ENCODE measurements at regions not wholly inside any gene's neighbourhood (a gene's known extent, or its start where the extent isn't known, plus 50 kb on each side); places are given as distances from the start of the nearest gene placed in this dataset.

DNA sequence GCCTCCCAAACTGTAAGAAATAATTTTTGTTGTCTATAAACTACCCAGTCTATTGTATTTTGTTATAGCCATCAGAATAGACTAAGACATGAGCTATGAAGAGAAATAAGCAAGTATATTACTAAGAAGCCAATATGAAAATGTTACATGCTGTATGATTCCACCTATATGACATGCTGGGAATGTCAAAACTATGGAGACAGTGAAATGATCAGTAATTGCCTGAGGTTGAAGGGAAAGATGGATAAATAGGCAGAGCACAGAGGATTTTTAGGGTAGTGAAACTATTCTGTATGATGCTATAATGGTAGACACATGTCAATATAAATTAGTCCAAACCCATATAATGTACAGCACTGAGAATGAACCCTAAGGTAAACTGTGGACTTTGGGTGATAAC, 261.3 kb upstream of the PCDH15 start:
- Mint-ChIP-seq H3K4me1 (no peaks in the 10 kb centered on the region), H3K27me3 (no peaks in the 10 kb centered on the region), H3K27ac (no peak overlapping the region), H3K36me3 (ENCODE audit: low read depth) (no peaks in the 10 kb centered on the region), H3K9me3 (ENCODE audit: low read depth) (peaks cover 9% of the 10 kb centered on the region), H3K4me3 (no peak overlapping the region)
- POLR2A ChIA-PET, result no interaction called here
- CTCF ChIA-PET, result no interaction called here
- DNase-seq (no peak), ATAC-seq (no peak)
- intact Hi-C loops (cut with DNase I, micrococcal nuclease), result no loop called here

DNA sequence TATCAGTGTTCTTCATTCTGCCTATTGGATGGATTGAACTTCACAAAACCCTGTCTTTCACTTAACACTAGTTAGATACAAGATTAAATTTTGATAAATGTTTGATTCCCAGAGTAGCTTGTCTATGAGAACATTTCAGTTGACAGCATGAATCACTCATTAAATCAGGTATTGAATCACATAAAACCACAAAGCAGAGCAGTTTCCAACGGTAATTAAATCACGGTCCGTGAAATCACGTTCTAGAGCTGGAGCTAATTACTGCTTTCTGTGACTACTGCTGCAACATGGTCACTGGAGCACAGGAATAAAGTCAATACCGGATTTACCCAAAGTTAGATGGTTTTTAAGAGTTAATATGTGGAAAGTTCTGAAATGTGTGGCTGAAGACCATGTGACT, 257.8 kb upstream of the PCDH15 start:
- Mint-ChIP-seq H3K4me1 (no peaks in the 10 kb centered on the region), H3K9me3 (ENCODE audit: low read depth) (peaks cover 6% of the 10 kb centered on the region), H3K27me3 (no peaks in the 10 kb centered on the region), H3K36me3 (ENCODE audit: low read depth) (no peaks in the 10 kb centered on the region), H3K4me3 (no peak overlapping the region), H3K27ac (no peak overlapping the region)
- ATAC-seq (no peak), DNase-seq (no peak)
- intact Hi-C loops (cut with DNase I, micrococcal nuclease), result no loop called here
- ChIA-PET CTCF (no interaction called here), POLR2A (no interaction called here)

DNA sequence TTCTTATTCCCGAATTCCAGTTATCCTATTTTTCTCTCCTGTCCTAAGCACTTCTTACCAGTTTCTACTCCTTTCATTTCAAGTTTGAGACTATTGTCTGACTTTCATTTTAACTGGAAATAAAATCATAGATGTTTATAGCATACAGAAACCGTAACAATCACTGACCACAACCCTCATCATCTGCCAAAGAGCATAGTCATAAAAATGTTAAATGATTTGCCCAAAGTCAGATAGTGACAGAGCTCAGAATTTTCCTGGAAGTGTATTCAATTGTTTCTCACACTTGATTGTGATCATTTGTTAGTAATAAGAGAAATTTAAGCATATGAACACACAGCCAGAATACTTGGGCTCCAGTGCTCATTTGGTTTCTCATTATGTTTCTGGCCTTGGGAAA, 250.5 kb upstream of the PCDH15 start:
- H3K9me3 Mint-ChIP-seq (ENCODE audit: low read depth), result peaks cover 4% of the 10 kb centered on the region
- intact Hi-C loops (cut with DNase I, micrococcal nuclease), result no loop called here
- no peak overlapping the region for H3K4me3 Mint-ChIP-seq
- H3K27me3 Mint-ChIP-seq, result no peaks in the 10 kb centered on the region
- H3K4me1 Mint-ChIP-seq, result no peaks in the 10 kb centered on the region
- POLR2A ChIA-PET, result no interaction called here
- DNase-seq (no peak), ATAC-seq (no peak)
- CTCF ChIA-PET, result no interaction called here
- no peaks in the 10 kb centered on the region for H3K36me3 Mint-ChIP-seq (ENCODE audit: low read depth)
- no peak overlapping the region for H3K27ac Mint-ChIP-seq

DNA sequence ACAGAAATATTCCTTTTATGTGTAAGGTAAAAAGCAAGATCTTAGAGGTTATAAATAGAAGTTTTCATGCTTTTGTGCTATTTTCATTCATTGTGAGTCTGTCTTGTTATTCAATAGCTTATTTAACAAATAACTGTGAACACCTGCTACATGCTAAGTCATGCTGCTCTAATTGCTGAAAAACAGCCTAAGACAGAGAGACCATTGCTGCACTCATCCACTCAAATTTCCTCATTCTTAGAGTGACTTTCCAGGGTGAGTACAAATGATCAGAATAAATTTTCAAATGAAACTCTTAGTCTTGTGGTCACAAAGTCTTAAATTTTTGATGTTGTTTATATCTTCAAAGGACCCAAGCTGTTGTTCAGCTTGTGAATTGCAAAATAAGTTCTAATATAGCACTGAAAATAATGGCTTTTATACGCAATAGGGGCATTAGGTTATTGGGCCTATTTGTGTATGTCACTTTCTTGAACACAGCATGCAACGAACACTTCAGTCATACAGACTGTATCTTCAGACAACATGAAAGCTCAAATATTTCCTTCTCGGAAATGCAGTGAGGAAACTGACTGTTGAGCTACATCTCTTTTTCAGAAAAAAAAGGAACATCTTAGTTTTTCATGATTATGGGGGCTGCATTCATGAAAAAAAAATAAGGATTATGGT, 247.9 kb upstream of the PCDH15 start:
- Mint-ChIP-seq H3K9me3 (ENCODE audit: low read depth) (no peaks in the 10 kb centered on the region), H3K27ac (no peak overlapping the region), H3K36me3 (ENCODE audit: low read depth) (no peaks in the 10 kb centered on the region), H3K4me1 (no peaks in the 10 kb centered on the region), H3K4me3 (no peak overlapping the region), H3K27me3 (no peaks in the 10 kb centered on the region)
- POLR2A ChIA-PET, result no interaction called here
- intact Hi-C loops (cut with DNase I, micrococcal nuclease), result no loop called here
- CTCF ChIA-PET, result no interaction called here
- DNase-seq (no peak), ATAC-seq (no peak)

DNA sequence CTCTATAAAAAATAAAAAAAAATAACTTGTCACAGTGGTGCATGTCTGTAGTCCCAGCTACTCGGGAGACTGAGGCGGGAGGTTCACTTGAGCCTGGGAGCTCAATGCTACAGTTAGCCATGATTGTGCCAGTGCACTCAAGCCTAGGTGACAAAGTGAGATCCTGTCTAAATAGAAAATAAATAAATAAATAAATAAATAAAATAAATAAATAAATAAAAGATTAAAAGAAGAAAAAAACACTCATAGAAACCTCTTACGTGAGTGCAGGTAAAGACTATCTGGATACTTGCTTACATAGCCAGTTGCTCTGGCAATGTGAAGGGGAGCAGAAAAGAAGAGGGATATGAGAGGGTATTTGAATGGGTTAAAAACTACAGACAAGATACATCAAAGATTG, 242.5 kb upstream of the PCDH15 start:
- Mint-ChIP-seq H3K4me3 (no peak overlapping the region), H3K9me3 (ENCODE audit: low read depth) (peaks cover 2% of the 10 kb centered on the region), H3K27ac (no peak overlapping the region), H3K4me1 (no peaks in the 10 kb centered on the region), H3K27me3 (no peaks in the 10 kb centered on the region), H3K36me3 (ENCODE audit: low read depth) (no peaks in the 10 kb centered on the region)
- ChIA-PET POLR2A (no interaction called here), CTCF (no interaction called here)
- ATAC-seq (no peak), DNase-seq (no peak)
- intact Hi-C loops (cut with DNase I, micrococcal nuclease), result no loop called here

DNA sequence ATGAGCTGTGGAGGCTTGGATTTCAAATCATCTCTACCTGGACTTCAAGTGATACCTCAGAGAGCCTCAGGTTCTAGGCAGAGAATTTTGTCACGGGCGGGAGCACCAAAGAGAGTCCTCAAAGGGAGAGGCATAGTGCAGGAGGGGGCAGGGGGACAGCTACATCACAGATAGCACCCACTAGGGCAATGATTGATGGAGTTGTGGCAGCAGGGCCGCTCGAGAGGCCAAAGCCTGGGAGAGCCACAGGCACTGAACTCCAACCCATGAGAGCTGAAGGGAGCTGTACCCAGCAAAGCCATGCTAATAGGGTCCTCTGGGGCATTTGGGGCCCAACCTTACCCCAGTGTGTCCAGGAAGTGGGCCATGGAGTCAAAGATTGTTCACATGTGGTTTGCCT, 232.0 kb upstream of the PCDH15 start:
- Mint-ChIP-seq H3K9me3 (ENCODE audit: low read depth) (peaks cover 9% of the 10 kb centered on the region), H3K36me3 (ENCODE audit: low read depth) (no peaks in the 10 kb centered on the region), H3K27ac (no peak overlapping the region), H3K4me3 (no peak overlapping the region), H3K4me1 (no peaks in the 10 kb centered on the region), H3K27me3 (no peaks in the 10 kb centered on the region)
- DNase-seq (no peak), ATAC-seq (no peak)
- POLR2A ChIA-PET, result no interaction called here
- CTCF ChIA-PET, result no interaction called here
- intact Hi-C loops (cut with DNase I, micrococcal nuclease), result no loop called here

DNA sequence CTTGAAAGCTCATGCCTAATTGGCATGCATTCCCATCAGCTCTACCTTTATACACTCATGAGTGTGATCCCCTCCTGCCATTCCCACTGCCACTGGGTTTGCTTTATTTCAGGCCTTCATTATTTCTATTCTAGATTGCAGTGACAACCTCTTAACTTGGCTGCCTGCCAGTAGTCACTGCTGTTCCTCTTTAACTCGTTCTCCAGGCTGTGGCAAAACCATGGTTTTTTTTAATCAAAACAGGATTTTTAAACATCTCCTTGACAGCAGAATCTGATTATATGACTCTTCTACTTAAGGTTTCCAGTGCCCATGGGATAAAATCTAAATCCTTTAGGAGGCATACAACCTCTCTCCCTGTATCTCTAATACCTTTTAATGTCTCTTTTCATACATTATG, 223.7 kb upstream of the PCDH15 start:
- ChIA-PET POLR2A (no interaction called here), CTCF (no interaction called here)
- H3K27ac Mint-ChIP-seq, result no peak overlapping the region
- no peaks in the 10 kb centered on the region for H3K27me3 Mint-ChIP-seq
- H3K9me3 Mint-ChIP-seq (ENCODE audit: low read depth), result peaks cover 2% of the 10 kb centered on the region
- H3K4me1 Mint-ChIP-seq, result no peaks in the 10 kb centered on the region
- H3K36me3 Mint-ChIP-seq (ENCODE audit: low read depth), result no peaks in the 10 kb centered on the region
- intact Hi-C loops (cut with DNase I, micrococcal nuclease), result no loop called here
- no peak overlapping the region for H3K4me3 Mint-ChIP-seq
- DNase-seq, result no peak
- ATAC-seq, result no peak

DNA sequence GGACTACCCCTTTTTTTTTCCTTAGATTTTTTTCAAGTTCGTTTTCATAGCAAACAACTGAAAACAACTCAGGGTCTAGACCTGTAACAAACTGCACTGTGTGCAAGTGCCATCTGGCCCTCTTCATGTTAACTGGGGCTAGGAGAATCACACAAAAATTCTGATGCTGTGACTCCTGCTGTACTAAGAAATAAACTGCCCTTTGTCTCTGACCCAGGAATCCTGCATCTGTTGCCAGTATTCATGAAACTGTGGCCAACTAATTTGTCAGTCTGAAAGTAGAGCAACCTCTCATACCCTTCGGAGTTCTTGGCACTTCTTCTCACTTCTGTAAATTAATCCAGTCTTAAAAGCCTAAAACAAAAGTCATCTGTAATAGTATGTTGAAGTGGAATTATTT, 218.4 kb upstream of the PCDH15 start:
- DNase-seq (no peak), ATAC-seq (no peak)
- Mint-ChIP-seq H3K9me3 (ENCODE audit: low read depth) (no peaks in the 10 kb centered on the region), H3K4me1 (no peaks in the 10 kb centered on the region), H3K4me3 (no peak overlapping the region), H3K27ac (no peak overlapping the region), H3K27me3 (no peaks in the 10 kb centered on the region), H3K36me3 (ENCODE audit: low read depth) (no peaks in the 10 kb centered on the region)
- intact Hi-C loops (cut with DNase I, micrococcal nuclease), result no loop called here
- CTCF ChIA-PET, result no interaction called here
- POLR2A ChIA-PET, result no interaction called here

DNA sequence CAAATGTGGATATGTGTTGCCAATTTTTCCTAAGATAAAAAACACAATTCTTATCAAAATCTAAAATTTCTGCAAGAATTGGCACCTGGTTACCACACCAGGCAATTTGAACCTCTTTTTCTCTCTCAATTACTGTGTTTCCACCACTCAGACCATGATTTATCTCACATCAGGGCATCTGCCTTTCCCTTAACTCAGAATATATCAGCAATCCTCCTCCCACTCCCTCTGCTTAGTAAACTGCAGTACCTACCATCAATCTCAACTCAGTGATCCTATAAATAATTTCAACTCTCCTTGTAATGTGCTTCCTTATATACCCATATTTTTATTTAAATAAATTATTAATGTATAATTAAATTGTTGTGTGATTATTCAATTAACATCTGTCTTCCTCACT, 212.3 kb upstream of the PCDH15 start:
- H3K9me3 Mint-ChIP-seq (ENCODE audit: low read depth), result no peaks in the 10 kb centered on the region
- no peak overlapping the region for H3K27ac Mint-ChIP-seq
- H3K4me3 Mint-ChIP-seq, result no peak overlapping the region
- DNase-seq (no peak), ATAC-seq (no peak)
- ChIA-PET POLR2A (no interaction called here), CTCF (no interaction called here)
- intact Hi-C loops (cut with DNase I, micrococcal nuclease), result no loop called here
- no peaks in the 10 kb centered on the region for H3K36me3 Mint-ChIP-seq (ENCODE audit: low read depth)
- no peaks in the 10 kb centered on the region for H3K27me3 Mint-ChIP-seq
- no peaks in the 10 kb centered on the region for H3K4me1 Mint-ChIP-seq

DNA sequence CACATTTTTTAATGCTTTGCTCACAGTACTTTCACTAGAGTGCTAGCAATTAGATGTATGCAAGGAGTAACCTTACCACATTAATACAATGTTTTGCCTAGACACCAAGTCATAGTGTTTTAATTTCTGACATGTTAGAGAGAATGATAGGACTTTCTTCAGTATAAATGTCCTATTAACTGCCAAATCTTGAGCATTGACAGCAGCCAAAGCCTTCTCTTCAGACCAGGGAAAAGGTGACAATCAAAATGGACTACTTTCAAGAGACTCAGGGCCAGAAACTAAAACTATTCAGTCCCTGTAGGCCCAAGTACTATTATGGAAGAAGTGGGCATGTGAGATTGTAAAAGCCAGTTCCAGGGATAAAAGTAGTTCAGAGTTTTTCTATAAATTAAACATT, 201.4 kb upstream of the PCDH15 start:
- ChIA-PET CTCF (no interaction called here), POLR2A (no interaction called here)
- intact Hi-C loops (cut with DNase I, micrococcal nuclease), result no loop called here
- Mint-ChIP-seq H3K27ac (no peak overlapping the region), H3K4me3 (no peak overlapping the region), H3K36me3 (ENCODE audit: low read depth) (no peaks in the 10 kb centered on the region), H3K27me3 (no peaks in the 10 kb centered on the region), H3K4me1 (no peaks in the 10 kb centered on the region), H3K9me3 (ENCODE audit: low read depth) (peaks cover 7% of the 10 kb centered on the region)
- no peak for ATAC-seq
- DNase-seq, result no peak

DNA sequence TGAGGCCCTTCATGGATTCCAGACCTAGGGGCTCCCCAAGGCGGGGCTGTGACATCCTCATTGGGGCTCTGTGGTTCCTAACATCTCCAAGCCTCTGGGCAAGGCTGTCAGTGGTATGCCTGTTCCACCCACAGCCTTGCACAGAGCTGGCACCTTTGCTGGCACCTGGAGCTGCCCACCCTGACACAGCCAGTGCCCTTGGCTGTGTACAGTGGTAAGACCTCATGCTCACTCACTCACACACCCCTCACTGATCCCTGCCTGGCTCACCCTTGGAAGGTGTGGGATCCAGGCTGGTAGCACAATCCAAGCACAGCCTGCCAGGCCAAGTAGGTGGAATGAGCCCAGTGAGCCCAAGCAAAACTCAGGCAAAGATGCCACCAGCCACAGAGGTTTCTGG, 200.4 kb upstream of the PCDH15 start:
- Mint-ChIP-seq H3K27me3 (no peaks in the 10 kb centered on the region), H3K27ac (no peak overlapping the region), H3K36me3 (ENCODE audit: low read depth) (no peaks in the 10 kb centered on the region), H3K4me3 (no peak overlapping the region), H3K9me3 (ENCODE audit: low read depth) (peaks cover 7% of the 10 kb centered on the region), H3K4me1 (no peaks in the 10 kb centered on the region)
- ATAC-seq, result no peak
- CTCF ChIA-PET, result no interaction called here
- intact Hi-C loops (cut with DNase I, micrococcal nuclease), result no loop called here
- POLR2A ChIA-PET, result no interaction called here
- DNase-seq, result no peak

DNA sequence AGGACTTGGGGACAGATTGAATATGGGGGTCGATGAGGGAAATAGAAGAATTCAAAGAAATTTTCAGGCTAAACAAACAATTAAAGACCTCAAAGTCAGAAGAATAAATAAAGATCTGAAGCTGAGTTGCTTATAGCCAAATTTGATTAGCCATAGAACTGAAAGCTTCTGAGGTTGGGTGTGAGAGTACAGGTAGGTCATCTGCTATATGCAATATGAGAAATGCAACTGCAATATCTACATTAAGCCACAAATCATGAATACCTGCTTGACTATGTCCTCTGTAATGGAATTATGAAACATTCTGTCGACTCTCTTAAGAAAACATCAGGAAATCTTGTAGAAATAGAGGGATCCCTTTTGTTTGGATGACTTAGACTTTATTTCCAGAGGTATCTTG, 192.1 kb upstream of the PCDH15 start:
- no peak for ATAC-seq
- POLR2A ChIA-PET, result no interaction called here
- intact Hi-C loops (cut with DNase I, micrococcal nuclease), result no loop called here
- no peaks in the 10 kb centered on the region for H3K4me1 Mint-ChIP-seq
- H3K36me3 Mint-ChIP-seq (ENCODE audit: low read depth), result no peaks in the 10 kb centered on the region
- H3K27me3 Mint-ChIP-seq, result no peaks in the 10 kb centered on the region
- peaks cover 5% of the 10 kb centered on the region for H3K9me3 Mint-ChIP-seq (ENCODE audit: low read depth)
- CTCF ChIA-PET, result no interaction called here
- H3K4me3 Mint-ChIP-seq, result no peak overlapping the region
- no peak for DNase-seq
- H3K27ac Mint-ChIP-seq, result no peak overlapping the region

DNA sequence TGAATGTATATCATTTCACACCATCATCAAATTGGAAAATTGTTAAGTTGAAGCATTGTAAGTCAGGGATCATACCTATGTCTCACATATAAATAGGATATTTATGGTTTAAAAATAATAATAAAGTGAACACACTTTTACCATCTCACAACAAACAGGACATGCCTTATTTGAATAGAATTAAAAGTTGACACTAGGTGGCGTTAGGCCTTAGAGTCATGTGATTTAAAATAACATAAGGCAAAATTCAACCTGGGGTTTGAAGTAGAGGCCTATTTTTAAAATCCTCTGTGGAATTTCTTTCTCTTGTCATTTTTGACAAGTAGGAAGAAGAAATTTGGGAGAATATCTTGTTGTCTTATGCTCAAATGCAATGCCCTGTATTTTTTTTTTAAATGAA, 184.7 kb upstream of the PCDH15 start:
- ChIA-PET CTCF (no interaction called here), POLR2A (no interaction called here)
- H3K9me3 Mint-ChIP-seq (ENCODE audit: low read depth), result peaks cover 2% of the 10 kb centered on the region
- DNase-seq, result no peak
- H3K4me1 Mint-ChIP-seq, result no peaks in the 10 kb centered on the region
- H3K27ac Mint-ChIP-seq, result no peak overlapping the region
- H3K27me3 Mint-ChIP-seq, result no peaks in the 10 kb centered on the region
- intact Hi-C loops (cut with DNase I, micrococcal nuclease), result no loop called here
- no peaks in the 10 kb centered on the region for H3K36me3 Mint-ChIP-seq (ENCODE audit: low read depth)
- H3K4me3 Mint-ChIP-seq, result no peak overlapping the region
- ATAC-seq, result no peak
